Activated T-cell treated with anti-CD3 and anti-CD28 coated beads for 24 hours (primary cell): ENCODE measurements at regions not wholly inside any gene's neighbourhood (a gene's known extent, or its start where the extent isn't known, plus 50 kb on each side); places are given as distances from the start of the nearest gene placed in this dataset.

Source experiments
- DNase-seq: peaks from one replicate; pipeline ENCODE4 v3.0.0-alpha.2; 2020; ENCODE audit warnings: low read depth

GRCh38 chr15:96524676-96525417 is 194.3 kb downstream of the NR2F2 start:
- no peak for DNase-seq

GRCh38 chr15:96535148-96535547 is 204.6 kb downstream of the NR2F2 start:
- DNase-seq = no peak

- no peak for DNase-seq
Observed at GRCh38 chr15:96538491-96538890, 208.0 kb downstream of the NR2F2 start.

GRCh38 chr15:96540283-96540682 is 209.8 kb downstream of the NR2F2 start:
- no peak for DNase-seq

GRCh38 chr15:96542130-96542770 is 211.8 kb downstream of the NR2F2 start:
- DNase-seq = no peak

GRCh38 chr15:96544162-96544756 is 213.8 kb downstream of the NR2F2 start:
- DNase-seq = no peak

GRCh38 chr15:96549136-96549535 is 218.6 kb downstream of the NR2F2 start:
- no peak for DNase-seq

GRCh38 chr15:96551196-96551595 is 220.7 kb downstream of the NR2F2 start:
- no peak for DNase-seq

- DNase-seq = no peak
Observed at GRCh38 chr15:96551722-96552121, 221.2 kb downstream of the NR2F2 start.

GRCh38 chr15:96553006-96553405 is 222.5 kb downstream of the NR2F2 start:
- DNase-seq = no peak

GRCh38 chr15:96553451-96553850 is 223.0 kb downstream of the NR2F2 start:
- DNase-seq = no peak

GRCh38 chr15:96553931-96554330 is 223.4 kb downstream of the NR2F2 start:
- DNase-seq = no peak

GRCh38 chr15:96554541-96554940 is 224.0 kb downstream of the NR2F2 start:
- DNase-seq = no peak

GRCh38 chr15:96559087-96559486 is 228.6 kb downstream of the NR2F2 start:
- DNase-seq = no peak

- DNase-seq = no peak
Observed at GRCh38 chr15:96559631-96560030, 229.1 kb downstream of the NR2F2 start.

- no peak for DNase-seq
Observed at GRCh38 chr15:96560246-96560895, 229.9 kb downstream of the NR2F2 start.

- DNase-seq = no peak
Observed at GRCh38 chr15:96561593-96561992, 231.1 kb downstream of the NR2F2 start.

- DNase-seq = no peak
Observed at GRCh38 chr15:96564546-96564945, 234.0 kb downstream of the NR2F2 start.

- no peak for DNase-seq
Observed at GRCh38 chr15:96565266-96565665, 234.8 kb downstream of the NR2F2 start.

- no peak for DNase-seq
Observed at GRCh38 chr15:96574782-96575181, 244.3 kb downstream of the NR2F2 start.

- no peak for DNase-seq
Observed at GRCh38 chr15:96576596-96576995, 246.1 kb downstream of the NR2F2 start.

- DNase-seq = no peak
Observed at GRCh38 chr15:96578393-96578792, 247.9 kb downstream of the NR2F2 start.

- no peak for DNase-seq
Observed at GRCh38 chr15:96581371-96581770, 250.9 kb downstream of the NR2F2 start.
